Osteocyte (in vitro differentiated cells): ENCODE measurements at regions not wholly inside any gene's neighbourhood (a gene's known extent, or its start where the extent isn't known, plus 50 kb on each side); places are given as distances from the start of the nearest gene placed in this dataset.

Source experiments
- DNase-seq: peaks from one replicate; pipeline ENCODE4 v3.0.0; 2021; ENCODE audit warnings: mixed read lengths; ENCODE audit not compliant: unreplicated experiment; ENCODE audit errors: extremely low spot score
- H3K27ac Mint-ChIP-seq: one replicate; pipeline ENCODE4 v1.8.0; 2021; ENCODE audit warnings: mild to moderate bottlenecking, mixed read lengths; ENCODE audit not compliant: unreplicated experiment
- H3K27me3 Mint-ChIP-seq: one replicate; pipeline ENCODE4 v1.8.0; 2021; ENCODE audit warnings: mixed read lengths; ENCODE audit not compliant: unreplicated experiment
- H3K36me3 Mint-ChIP-seq: one replicate; pipeline ENCODE4 v1.8.0; 2021; ENCODE audit warnings: mixed read lengths; ENCODE audit not compliant: unreplicated experiment
- H3K4me1 Mint-ChIP-seq: one replicate; pipeline ENCODE4 v1.8.0; 2021; ENCODE audit warnings: mixed read lengths; ENCODE audit not compliant: unreplicated experiment
- H3K4me3 Mint-ChIP-seq: one replicate; pipeline ENCODE4 v1.8.0; 2021; ENCODE audit warnings: mild to moderate bottlenecking, moderate library complexity, mixed read lengths; ENCODE audit not compliant: unreplicated experiment
- H3K9me3 Mint-ChIP-seq: one replicate; pipeline ENCODE4 v1.8.0; 2021; ENCODE audit warnings: mixed read lengths; ENCODE audit not compliant: unreplicated experiment
- TF ChIP-seq, protein P1 (sequence below): fragments of 200-600 bp; sonication (generic); IDR thresholded peaks from 2 replicates; pipeline ENCODE4 v1.5.0; 2021; ENCODE audit warnings: antibody characterized with exemption, mild to moderate bottlenecking, moderate library complexity

DNA sequence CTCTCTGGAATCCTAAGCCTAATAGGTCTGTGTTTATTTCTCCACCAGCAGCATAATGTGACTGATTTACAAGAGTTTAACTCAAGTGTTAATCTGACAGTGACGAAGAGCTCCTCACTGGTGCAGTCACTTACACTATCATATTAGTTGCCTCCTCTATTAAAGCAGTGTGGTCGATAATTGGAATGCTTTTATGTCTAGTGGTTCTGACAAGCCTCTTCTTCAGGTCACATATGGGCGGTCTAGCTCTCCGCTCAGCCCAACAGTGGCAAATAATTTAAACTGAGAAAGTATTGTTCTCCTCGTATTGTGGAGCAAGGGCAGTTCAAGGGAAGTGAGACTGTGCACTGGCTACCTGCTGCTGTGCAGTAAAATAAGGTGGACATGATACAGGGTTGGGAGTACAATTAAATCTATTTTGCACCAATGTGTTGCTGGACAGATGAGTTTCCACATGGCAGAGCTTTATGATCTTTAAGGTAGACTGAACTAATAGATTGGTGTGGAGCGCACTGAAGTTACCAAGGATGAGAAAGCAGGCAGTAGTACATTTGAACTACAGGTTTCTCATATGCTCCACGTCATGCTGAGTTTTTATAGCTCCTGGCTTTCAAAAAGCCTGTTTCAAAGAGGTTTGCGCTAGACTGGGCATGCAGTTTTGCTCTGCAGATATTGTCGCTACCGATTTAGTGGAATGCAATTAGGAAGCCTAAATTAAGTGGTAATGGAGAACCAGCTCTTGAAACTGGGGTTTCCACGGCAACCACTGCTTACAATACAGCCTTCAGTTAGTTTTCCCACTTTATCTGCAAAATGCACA is 151.7 kb upstream of the POU3F3 start:
- Mint-ChIP-seq H3K4me3 (no peak overlapping the region), H3K4me1 (no peaks in the 10 kb centered on the region)

DNA sequence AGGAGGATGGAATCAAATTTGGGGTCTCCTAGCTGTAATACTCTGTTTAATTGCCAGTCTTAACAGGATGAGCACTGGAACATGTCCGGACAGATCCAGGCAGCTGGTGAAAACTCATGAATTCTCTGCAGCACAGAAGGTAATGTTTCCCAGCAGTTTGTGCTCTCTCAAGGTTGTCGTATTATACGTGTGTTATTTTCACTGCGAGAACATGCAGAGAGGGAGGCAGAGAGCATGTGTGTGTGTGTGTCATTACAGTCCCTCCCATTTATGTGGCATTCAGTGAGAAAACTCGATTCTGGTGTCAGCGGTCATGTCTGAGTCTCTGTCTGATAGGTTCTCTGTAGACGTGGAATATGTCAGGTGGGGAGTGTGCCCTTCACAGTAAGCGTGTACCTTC is 150.2 kb upstream of the POU3F3 start:
- DNase-seq: no peak
- H3K27ac Mint-ChIP-seq: no peak overlapping the region
- H3K4me3 Mint-ChIP-seq: no peak overlapping the region
- TF ChIP-seq, protein P1, sequence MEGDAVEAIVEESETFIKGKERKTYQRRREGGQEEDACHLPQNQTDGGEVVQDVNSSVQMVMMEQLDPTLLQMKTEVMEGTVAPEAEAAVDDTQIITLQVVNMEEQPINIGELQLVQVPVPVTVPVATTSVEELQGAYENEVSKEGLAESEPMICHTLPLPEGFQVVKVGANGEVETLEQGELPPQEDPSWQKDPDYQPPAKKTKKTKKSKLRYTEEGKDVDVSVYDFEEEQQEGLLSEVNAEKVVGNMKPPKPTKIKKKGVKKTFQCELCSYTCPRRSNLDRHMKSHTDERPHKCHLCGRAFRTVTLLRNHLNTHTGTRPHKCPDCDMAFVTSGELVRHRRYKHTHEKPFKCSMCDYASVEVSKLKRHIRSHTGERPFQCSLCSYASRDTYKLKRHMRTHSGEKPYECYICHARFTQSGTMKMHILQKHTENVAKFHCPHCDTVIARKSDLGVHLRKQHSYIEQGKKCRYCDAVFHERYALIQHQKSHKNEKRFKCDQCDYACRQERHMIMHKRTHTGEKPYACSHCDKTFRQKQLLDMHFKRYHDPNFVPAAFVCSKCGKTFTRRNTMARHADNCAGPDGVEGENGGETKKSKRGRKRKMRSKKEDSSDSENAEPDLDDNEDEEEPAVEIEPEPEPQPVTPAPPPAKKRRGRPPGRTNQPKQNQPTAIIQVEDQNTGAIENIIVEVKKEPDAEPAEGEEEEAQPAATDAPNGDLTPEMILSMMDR: no peak
- H3K36me3 Mint-ChIP-seq: no peaks in the 10 kb centered on the region
- no peaks in the 10 kb centered on the region for H3K9me3 Mint-ChIP-seq
- H3K27me3 Mint-ChIP-seq: peaks cover 36% of the 10 kb centered on the region
- no peaks in the 10 kb centered on the region for H3K4me1 Mint-ChIP-seq

More for the DNA sequence above, 151.7 kb upstream of the POU3F3 start:
- no peak overlapping the region for H3K27ac Mint-ChIP-seq
- no peaks in the 10 kb centered on the region for H3K36me3 Mint-ChIP-seq
- H3K9me3 Mint-ChIP-seq: no peaks in the 10 kb centered on the region
- no peak for DNase-seq
- TF ChIP-seq, protein P1: no peak
- H3K27me3 Mint-ChIP-seq: peaks cover 40% of the 10 kb centered on the region

DNA sequence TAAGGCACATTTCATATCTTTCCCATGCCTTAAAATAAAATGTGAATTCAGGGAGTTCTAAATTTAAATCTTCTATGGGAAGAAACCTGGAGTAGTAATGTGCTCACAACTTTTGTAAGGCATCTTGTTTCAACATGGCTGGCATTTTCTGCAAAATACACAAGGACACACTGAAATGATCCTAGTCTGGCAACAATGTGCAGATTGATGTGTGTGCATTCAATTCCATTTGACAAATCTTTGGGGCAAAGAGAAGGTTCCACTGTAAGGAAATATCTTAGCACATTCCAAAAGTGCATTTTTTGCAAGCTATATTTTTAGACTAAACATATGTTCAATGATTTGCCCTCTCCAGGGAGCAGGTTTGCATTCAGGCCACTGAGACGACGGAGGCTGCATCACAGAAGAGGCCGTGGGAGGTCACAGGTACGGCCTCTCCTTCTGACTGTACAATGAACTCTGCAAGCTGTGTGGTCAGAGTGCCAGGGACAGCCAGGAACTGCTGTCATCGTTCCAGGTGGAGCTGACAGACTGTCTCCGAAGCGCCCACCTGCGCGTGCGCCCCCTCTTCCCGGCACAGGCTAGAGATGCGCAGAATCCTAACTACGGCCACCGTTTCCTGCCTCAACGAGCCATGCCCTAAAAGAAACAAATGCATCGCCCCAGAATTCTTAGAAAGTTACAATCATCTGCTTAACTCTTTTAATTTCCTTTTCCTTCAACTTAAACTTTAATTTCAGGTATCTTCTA is 149.2 kb upstream of the POU3F3 start:
- Mint-ChIP-seq H3K4me3 (no peak overlapping the region), H3K36me3 (no peaks in the 10 kb centered on the region), H3K4me1 (no peaks in the 10 kb centered on the region), H3K9me3 (no peaks in the 10 kb centered on the region), H3K27ac (no peak overlapping the region), H3K27me3 (peaks cover 36% of the 10 kb centered on the region)
- TF ChIP-seq, protein P1: no peak
- DNase-seq: no peak

DNA sequence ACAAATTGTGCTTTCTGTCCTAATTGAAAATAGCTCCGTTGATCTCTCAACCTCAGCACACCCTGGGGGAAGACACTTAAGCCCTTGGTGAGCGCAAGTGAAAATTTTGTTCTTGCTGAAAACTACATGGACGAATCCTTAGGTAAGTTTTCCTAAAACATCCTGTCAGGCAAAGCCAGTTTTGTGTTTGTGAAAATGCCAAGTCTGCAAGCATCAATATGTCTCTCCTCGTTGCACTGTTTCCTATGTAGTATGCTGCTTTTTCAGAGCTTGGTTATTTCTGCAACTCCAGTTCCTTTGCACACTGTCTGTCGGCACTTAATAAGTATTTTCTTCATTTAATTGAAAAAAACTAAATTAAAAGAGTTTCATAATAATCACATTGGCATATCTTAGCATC is 146.9 kb upstream of the POU3F3 start:
- TF ChIP-seq, protein P1: no peak
- H3K9me3 Mint-ChIP-seq: no peaks in the 10 kb centered on the region
- H3K27me3 Mint-ChIP-seq: peaks cover 33% of the 10 kb centered on the region
- H3K36me3 Mint-ChIP-seq: no peaks in the 10 kb centered on the region
- H3K27ac Mint-ChIP-seq: no peak overlapping the region
- H3K4me1 Mint-ChIP-seq: no peaks in the 10 kb centered on the region
- no peak for DNase-seq
- no peak overlapping the region for H3K4me3 Mint-ChIP-seq

DNA sequence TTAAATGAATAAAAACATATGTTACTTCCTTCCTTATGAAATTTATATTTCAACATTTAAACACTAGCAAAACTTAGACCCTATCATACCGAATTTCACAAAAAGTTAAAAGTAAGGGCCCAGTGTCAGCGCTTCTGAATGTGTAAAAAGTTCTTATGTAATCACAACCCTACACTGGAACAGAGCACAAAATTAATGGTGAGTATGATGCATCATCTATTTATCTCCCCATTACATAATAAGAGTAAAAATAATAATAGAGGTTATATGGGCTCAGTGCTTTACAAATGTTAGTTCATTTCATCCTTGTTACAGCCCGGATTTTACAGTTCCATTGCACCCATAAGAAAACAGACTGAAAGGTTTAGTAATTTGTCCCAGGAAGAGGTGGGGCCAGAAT is 144.9 kb upstream of the POU3F3 start:
- TF ChIP-seq, protein P1: no peak
- H3K36me3 Mint-ChIP-seq: no peaks in the 10 kb centered on the region
- no peak overlapping the region for H3K27ac Mint-ChIP-seq
- no peak for DNase-seq
- peaks cover 27% of the 10 kb centered on the region for H3K27me3 Mint-ChIP-seq
- H3K9me3 Mint-ChIP-seq: no peaks in the 10 kb centered on the region
- H3K4me1 Mint-ChIP-seq: no peaks in the 10 kb centered on the region
- no peak overlapping the region for H3K4me3 Mint-ChIP-seq
